KMS-11 (cell line): ENCODE measurements at regions not wholly inside any gene's neighbourhood (a gene's known extent, or its start where the extent isn't known, plus 50 kb on each side); places are given as distances from the start of the nearest gene placed in this dataset.
"Not testable (repeated sequence)": the region's sequence is repeated elsewhere in the genome, so short reads cannot be mapped to it uniquely, and the experiment has no call there.

ENCODE experiments used
- H2AFZ ChIP-seq: fragments of 200-600 bp; sonication (generic); 2 replicates; pipeline ENCODE4 v1.6.1; 2016; ENCODE audit warnings: antibody characterized with exemption, mixed run types, low read depth
- H3K27ac ChIP-seq: fragments of 200-600 bp; sonication (generic); 2 replicates; pipeline ENCODE4 v1.6.1; 2016; ENCODE audit warnings: mild to moderate bottlenecking, mixed run types
- H3K27me3 ChIP-seq: fragments of 200-600 bp; sonication (generic); 2 replicates; pipeline ENCODE4 v1.6.1; 2017; ENCODE audit warnings: mild to moderate bottlenecking, low read depth, mixed run types, moderate library complexity; ENCODE audit not compliant: insufficient read depth
- H3K36me3 ChIP-seq: fragments of 200-600 bp; sonication (generic); 2 replicates; pipeline ENCODE4 v1.6.1; 2017; ENCODE audit warnings: mild to moderate bottlenecking, mixed run types; ENCODE audit not compliant: insufficient read depth
- H3K4me1 ChIP-seq: fragments of 200-600 bp; sonication (generic); 2 replicates; pipeline ENCODE4 v1.6.1; 2016; ENCODE audit warnings: mild to moderate bottlenecking, low read depth, mixed run types; ENCODE audit not compliant: poor library complexity, severe bottlenecking
- H3K4me2 ChIP-seq: fragments of 200-600 bp; sonication (generic); 2 replicates; pipeline ENCODE4 v1.7.0; 2016; ENCODE audit warnings: mild to moderate bottlenecking, mixed run types
- H3K4me3 ChIP-seq: fragments of 200-600 bp; sonication (generic); IDR thresholded peaks from 2 replicates; pipeline ENCODE4 v1.6.1; 2017; ENCODE audit warnings: low read depth, low read length, mixed read lengths; ENCODE audit not compliant: insufficient read depth
- H3K79me2 ChIP-seq: fragments of 200-600 bp; sonication (generic); 2 replicates; pipeline ENCODE4 v1.6.1; 2016; ENCODE audit warnings: low read depth, mixed run types; ENCODE audit not compliant: insufficient read depth
- H3K9ac ChIP-seq: fragments of 200-600 bp; sonication (generic); 2 replicates; pipeline ENCODE4 v1.6.1; 2016; ENCODE audit warnings: mild to moderate bottlenecking, mixed run types
- H4K20me1 ChIP-seq: fragments of 200-600 bp; sonication (generic); 2 replicates; pipeline ENCODE4 v1.6.1; 2016; ENCODE audit warnings: mild to moderate bottlenecking, mixed run types; ENCODE audit not compliant: insufficient read depth
- TF ChIP-seq, protein P1 (sequence below): fragments of 200-600 bp; sonication (generic); conservative IDR thresholded peaks from 2 replicates; pipeline ENCODE4 v1.6.1; 2017; ENCODE audit warnings: low read depth, mild to moderate bottlenecking, antibody characterized with exemption, low read length, moderate library complexity, mixed read lengths

DNA sequence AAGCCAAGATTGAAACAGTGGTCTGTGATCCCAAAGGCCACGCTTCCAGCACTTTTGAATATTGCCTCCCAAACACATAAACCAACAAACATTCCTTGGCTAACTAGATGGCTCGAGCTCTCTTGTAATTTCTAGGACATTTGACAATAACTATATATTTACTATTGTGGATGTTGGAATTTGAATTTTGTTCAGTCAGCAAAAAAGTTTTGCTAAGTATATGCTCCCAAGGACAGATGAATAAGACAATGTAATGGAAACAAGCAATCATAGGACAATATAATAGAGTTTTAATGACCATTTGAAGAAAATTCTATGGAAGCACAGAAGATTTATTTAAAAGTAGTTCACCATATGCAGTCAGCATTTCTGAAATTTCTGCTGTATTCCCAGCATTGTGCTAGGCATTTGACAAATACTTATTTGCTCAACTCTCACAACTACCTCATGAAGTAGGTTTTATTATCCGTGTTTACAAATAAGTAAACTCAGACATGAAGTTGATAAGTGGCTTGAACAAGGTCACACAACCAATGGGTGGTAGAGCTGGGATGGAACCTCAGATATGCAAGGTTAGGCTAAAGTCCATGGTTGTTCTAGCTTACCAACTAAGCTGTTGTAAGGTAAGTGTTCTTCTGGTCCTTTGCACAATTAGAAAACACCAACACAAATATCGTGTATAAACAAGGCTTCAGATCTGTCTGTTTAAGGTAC is 205.1 kb downstream of the NUFIP1 start:
- Histone ChIP-seq H3K36me3 (no peaks in the 10 kb centered on the region), H3K9ac (no peak overlapping the region), H3K4me2 (no peak overlapping the region), H3K4me1 (no peaks in the 10 kb centered on the region), H3K27me3 (no peaks in the 10 kb centered on the region), H3K79me2 (no peaks in the 10 kb centered on the region), H3K4me3 (no peak overlapping the region), H4K20me1 (no peaks in the 10 kb centered on the region), H3K27ac (no peak overlapping the region), H2AFZ (no peak overlapping the region)
- TF ChIP-seq, protein P1, sequence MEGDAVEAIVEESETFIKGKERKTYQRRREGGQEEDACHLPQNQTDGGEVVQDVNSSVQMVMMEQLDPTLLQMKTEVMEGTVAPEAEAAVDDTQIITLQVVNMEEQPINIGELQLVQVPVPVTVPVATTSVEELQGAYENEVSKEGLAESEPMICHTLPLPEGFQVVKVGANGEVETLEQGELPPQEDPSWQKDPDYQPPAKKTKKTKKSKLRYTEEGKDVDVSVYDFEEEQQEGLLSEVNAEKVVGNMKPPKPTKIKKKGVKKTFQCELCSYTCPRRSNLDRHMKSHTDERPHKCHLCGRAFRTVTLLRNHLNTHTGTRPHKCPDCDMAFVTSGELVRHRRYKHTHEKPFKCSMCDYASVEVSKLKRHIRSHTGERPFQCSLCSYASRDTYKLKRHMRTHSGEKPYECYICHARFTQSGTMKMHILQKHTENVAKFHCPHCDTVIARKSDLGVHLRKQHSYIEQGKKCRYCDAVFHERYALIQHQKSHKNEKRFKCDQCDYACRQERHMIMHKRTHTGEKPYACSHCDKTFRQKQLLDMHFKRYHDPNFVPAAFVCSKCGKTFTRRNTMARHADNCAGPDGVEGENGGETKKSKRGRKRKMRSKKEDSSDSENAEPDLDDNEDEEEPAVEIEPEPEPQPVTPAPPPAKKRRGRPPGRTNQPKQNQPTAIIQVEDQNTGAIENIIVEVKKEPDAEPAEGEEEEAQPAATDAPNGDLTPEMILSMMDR: no peak

- Histone ChIP-seq H3K4me2 (no peak overlapping the region), H3K4me3 (no peak overlapping the region), H2AFZ (no peak overlapping the region), H4K20me1 (no peaks in the 10 kb centered on the region), H3K79me2 (no peaks in the 10 kb centered on the region), H3K27ac (no peak overlapping the region), H3K36me3 (no peaks in the 10 kb centered on the region), H3K4me1 (no peaks in the 10 kb centered on the region), H3K9ac (no peak overlapping the region), H3K27me3 (no peaks in the 10 kb centered on the region)
- TF ChIP-seq, protein P1: no peak
These were observed 204.6 kb upstream of the TSC22D1 start for GRCh38 chr13:44780591-44781280.

DNA sequence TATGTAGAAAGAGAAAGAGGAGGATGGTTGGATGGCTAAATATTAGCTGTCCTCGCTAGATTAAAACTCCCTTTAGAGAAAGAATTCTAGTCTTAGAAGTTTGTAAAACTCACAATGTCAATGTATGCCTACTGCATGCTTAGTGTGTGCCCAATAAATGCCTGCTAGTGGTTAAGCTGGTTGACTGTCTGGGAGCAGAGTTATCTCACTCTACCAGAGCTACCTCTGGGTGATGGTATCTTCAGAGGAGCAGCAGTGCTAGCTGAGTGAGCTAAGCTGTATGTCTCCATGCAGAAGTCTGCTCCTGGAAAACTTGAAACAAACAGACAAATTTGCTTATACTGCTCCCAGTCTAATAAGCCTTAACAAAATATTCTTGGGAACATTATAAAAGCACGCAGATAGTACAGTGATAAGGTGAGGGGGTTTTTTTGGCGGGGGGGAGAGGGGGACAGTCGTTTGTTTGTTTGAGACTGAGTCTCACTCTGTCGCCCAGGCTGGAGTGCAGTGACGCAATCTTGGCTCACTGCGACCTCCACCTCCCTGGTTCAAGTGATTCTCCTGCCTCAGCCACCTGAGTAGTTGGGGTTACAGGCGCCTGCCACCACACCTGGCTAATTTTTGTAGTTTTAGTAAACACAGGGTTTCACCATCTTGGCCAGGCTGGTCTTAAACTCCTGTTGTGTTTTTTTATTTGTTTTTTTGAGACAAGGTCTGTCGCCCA is 202.8 kb upstream of the TSC22D1 start:
- H2AFZ ChIP-seq: no peak overlapping the region
- no peaks in the 10 kb centered on the region for H3K4me1 ChIP-seq
- H3K27ac ChIP-seq: no peak overlapping the region
- no peak overlapping the region for H3K9ac ChIP-seq
- H3K4me2 ChIP-seq: no peak overlapping the region
- no peaks in the 10 kb centered on the region for H4K20me1 ChIP-seq
- H3K4me3 ChIP-seq: no peak overlapping the region
- TF ChIP-seq, protein P1: no peak
- H3K27me3 ChIP-seq: no peaks in the 10 kb centered on the region
- H3K79me2 ChIP-seq: no peaks in the 10 kb centered on the region
- H3K36me3 ChIP-seq: no peaks in the 10 kb centered on the region

- H2AFZ ChIP-seq, H3K27ac ChIP-seq, H3K79me2 ChIP-seq, H4K20me1 ChIP-seq, H3K27me3 ChIP-seq, H3K4me2 ChIP-seq, H3K4me1 ChIP-seq, H3K4me3 ChIP-seq, H3K9ac ChIP-seq, H3K36me3 ChIP-seq: not testable (repeated sequence)
These were observed 199.2 kb upstream of the TSC22D1 start for GRCh38 chr13:44775290-44775689.
